WERI-Rb-1 (cell line): ENCODE measurements at regions not wholly inside any gene's neighbourhood (a gene's known extent, or its start where the extent isn't known, plus 50 kb on each side); places are given as distances from the start of the nearest gene placed in this dataset.

Experiments
- DNase-seq: peaks from one replicate; pipeline ENCODE4 v3.0.0-alpha.2; 2020
- H3K27ac ChIP-seq: fragments of 250-450 bp; sonication (Bioruptor Pico); 2 replicates; pipeline ENCODE4 v1.5.1; 2020; ENCODE audit warnings: mild to moderate bottlenecking, moderate library complexity
- H3K27me3 ChIP-seq: fragments of 250-450 bp; sonication (Bioruptor Pico); 2 replicates; pipeline ENCODE4 v1.5.1; 2021; ENCODE audit warnings: mild to moderate bottlenecking, low read depth, moderate library complexity; ENCODE audit not compliant: insufficient read depth, severe bottlenecking
- H3K36me3 ChIP-seq: fragments of 250-450 bp; sonication (Bioruptor Pico); 2 replicates; pipeline ENCODE4 v1.5.1; 2020; ENCODE audit warnings: mild to moderate bottlenecking, moderate library complexity
- H3K4me3 ChIP-seq: 2 replicates; pipeline ENCODE4 v1.5.1; 2011; ENCODE audit warnings: low read depth, mild to moderate bottlenecking, control low read depth, low read length
- H3K9me3 ChIP-seq: fragments of 250-450 bp; sonication (Bioruptor Pico); 2 replicates; pipeline ENCODE4 v1.5.1; 2021; ENCODE audit warnings: mild to moderate bottlenecking, moderate library complexity; ENCODE audit not compliant: severe bottlenecking
- TF ChIP-seq, protein P1 (sequence below): IDR thresholded peaks from 2 replicates; pipeline ENCODE4 v1.5.1; 2011; ENCODE audit warnings: low read depth, mild to moderate bottlenecking, control low read depth, inconsistent platforms, low read length

DNA sequence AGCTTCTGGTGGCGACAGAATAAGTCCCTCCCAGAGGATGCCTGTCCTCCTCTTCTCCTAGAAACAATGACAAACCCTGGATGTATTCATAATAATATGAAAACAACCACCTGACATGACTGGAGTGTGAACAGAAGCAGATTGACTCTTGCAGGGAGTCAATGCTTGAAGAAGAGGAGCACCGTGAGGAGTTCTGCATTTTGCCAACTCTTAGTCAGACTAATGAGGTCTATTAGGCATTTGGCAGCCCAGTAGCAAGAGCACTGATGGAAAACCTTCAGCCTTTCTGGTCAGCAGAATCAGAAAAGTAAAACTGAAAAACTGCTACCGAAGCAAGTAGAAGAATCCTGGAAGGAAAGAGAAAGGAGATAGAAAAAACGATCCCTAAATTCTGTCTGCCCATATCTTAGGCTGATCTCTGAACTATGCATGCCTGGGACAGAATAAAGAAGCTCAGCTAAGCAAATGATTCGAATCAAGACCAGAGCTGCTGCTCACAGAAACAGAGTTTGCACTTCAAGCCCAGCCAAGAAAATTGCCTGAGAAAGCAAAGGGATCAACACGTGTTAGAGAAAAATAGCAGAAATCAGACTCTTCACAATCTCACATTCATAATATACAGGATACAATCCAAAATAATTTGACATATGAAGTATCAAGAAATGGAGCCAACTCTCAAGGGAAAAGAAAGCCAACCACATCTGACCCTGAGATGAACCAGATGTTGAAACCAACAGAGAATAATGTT lies 69.5 kb upstream of the OSMR start:
- no peaks in the 10 kb centered on the region for H3K27me3 ChIP-seq
- H3K9me3 ChIP-seq, result no peaks in the 10 kb centered on the region
- TF ChIP-seq, protein P1, sequence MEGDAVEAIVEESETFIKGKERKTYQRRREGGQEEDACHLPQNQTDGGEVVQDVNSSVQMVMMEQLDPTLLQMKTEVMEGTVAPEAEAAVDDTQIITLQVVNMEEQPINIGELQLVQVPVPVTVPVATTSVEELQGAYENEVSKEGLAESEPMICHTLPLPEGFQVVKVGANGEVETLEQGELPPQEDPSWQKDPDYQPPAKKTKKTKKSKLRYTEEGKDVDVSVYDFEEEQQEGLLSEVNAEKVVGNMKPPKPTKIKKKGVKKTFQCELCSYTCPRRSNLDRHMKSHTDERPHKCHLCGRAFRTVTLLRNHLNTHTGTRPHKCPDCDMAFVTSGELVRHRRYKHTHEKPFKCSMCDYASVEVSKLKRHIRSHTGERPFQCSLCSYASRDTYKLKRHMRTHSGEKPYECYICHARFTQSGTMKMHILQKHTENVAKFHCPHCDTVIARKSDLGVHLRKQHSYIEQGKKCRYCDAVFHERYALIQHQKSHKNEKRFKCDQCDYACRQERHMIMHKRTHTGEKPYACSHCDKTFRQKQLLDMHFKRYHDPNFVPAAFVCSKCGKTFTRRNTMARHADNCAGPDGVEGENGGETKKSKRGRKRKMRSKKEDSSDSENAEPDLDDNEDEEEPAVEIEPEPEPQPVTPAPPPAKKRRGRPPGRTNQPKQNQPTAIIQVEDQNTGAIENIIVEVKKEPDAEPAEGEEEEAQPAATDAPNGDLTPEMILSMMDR, result no peak
- DNase-seq, result no peak
- H3K36me3 ChIP-seq, result no peaks in the 10 kb centered on the region
- no peak overlapping the region for H3K27ac ChIP-seq
- H3K4me3 ChIP-seq, result no peak overlapping the region

DNA sequence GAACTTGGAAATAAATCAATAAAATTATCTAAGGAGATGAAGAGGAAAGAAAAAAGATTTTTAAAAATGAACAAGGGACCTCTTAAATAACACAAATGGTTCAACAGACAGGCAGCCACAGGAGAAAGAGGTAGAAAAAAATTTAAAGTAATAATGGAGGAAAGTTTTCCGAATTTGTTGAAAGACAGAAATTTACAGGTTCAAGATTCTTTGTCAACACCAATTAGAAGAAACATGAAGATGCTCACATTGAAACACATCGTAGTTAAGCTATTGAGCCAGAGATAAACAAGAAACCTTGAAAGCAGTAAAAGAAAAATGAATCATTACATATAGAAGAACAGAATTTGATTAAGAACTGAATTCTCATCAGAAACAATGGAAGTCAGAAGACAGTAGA lies 68.7 kb upstream of the OSMR start:
- TF ChIP-seq, protein P1, result no peak
- Histone ChIP-seq H3K27ac (no peak overlapping the region), H3K9me3 (no peaks in the 10 kb centered on the region), H3K36me3 (no peaks in the 10 kb centered on the region), H3K4me3 (no peak overlapping the region), H3K27me3 (no peaks in the 10 kb centered on the region)
- DNase-seq, result no peak

DNA sequence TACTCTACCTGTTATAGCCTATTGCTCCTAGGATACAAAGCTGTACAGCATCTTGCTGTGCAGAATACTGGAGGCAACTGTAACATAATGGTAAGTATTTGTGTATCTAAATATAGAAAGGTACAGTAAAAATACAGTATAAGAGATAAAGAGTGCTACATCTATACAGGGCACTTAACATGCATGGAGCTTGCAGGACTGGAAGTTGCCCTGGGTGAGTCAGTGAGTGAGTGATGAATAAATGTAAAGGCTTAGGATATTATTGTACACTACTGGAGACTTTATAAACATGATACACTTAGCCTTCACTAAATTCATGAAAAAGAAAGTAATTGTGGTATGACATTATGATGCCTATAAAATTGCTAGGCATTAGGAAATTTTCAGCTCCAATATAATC lies 65.5 kb upstream of the OSMR start:
- H3K4me3 ChIP-seq, result no peak overlapping the region
- no peaks in the 10 kb centered on the region for H3K27me3 ChIP-seq
- no peak overlapping the region for H3K27ac ChIP-seq

DNA sequence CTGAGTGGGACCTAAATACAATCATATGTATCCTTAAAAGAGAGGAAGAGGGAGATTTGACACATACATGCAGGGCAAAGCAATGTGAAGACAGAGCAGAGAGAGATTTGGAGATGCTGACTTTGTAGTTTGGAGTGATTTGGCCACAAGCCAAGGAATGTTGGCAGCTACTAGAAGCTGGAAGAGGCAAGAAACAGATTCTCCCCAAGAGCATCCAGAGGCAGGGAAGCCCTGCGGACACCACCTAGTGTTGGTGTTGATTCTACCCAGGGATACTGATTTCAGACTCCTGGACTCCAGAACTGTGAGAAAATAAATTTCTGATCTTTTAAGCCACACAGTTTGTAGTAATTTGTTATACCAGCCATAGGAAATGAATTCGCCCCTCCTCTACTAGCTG lies 64.9 kb upstream of the OSMR start:
- no peaks in the 10 kb centered on the region for H3K9me3 ChIP-seq
- no peak overlapping the region for H3K4me3 ChIP-seq
- TF ChIP-seq, protein P1, result no peak
- no peaks in the 10 kb centered on the region for H3K36me3 ChIP-seq
- DNase-seq, result no peak
- no peak overlapping the region for H3K27ac ChIP-seq
- H3K27me3 ChIP-seq, result no peaks in the 10 kb centered on the region

More for the DNA sequence above, 65.5 kb upstream of the OSMR start:
- DNase-seq, result no peak
- H3K36me3 ChIP-seq, result no peaks in the 10 kb centered on the region
- no peaks in the 10 kb centered on the region for H3K9me3 ChIP-seq
- TF ChIP-seq, protein P1, result no peak

DNA sequence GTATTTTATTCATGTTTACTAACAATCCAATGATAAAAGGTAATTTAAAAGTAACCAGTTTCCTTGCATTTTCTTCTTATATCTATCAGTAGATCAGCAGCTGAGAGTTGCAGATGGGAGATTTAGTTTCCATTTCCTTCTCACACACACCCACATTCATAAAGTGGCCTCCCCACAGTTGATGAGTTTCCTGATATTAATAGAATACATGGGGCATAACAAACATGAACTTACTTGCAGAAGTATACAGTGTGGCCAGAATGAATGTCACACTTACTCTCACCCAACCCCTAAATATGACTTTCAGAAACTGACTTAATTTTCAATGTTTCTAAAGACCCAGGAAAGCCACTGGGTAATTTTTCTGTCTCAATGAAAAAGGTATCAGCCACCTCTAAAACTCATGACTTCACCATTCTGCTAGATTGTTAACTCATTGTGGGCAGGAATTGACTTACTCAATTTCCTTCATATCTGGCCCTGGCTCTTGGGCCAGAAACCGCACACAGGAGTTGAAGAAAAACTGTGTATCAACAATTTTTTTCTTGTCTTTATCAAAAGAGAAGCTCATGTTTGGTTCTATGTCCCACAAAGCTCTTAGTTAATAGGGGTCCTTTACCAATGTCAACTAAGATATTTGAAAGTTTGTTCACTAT lies 63.5 kb upstream of the OSMR start:
- no peak for DNase-seq
- Histone ChIP-seq H3K36me3 (no peaks in the 10 kb centered on the region), H3K27me3 (no peaks in the 10 kb centered on the region), H3K27ac (no peak overlapping the region), H3K9me3 (peaks cover 3% of the 10 kb centered on the region), H3K4me3 (no peak overlapping the region)
- TF ChIP-seq, protein P1, result no peak
